Coronary artery (tissue), 2 donors: ENCODE measurements at regions not wholly inside any gene's neighbourhood (a gene's known extent, or its start where the extent isn't known, plus 50 kb on each side); places are given as distances from the start of the nearest gene placed in this dataset.

Experiments
- DNase-seq: peaks from one replicate; pipeline ENCODE4 v3.0.0-alpha.2; 2017; ENCODE audit warnings: low spot score
- H3K27ac ChIP-seq, 2 donors: fragments of 200-600 bp; sonication (generic); one replicate each; pipeline ENCODE4 v1.5.1; 2016 to 2019
- H3K4me3 ChIP-seq: fragments of 200-600 bp; sonication (generic); 2 replicates; pipeline ENCODE4 v1.5.1; 2016; ENCODE audit warnings: mild to moderate bottlenecking, moderate library complexity
- CTCF ChIP-seq: fragments of 200-600 bp; sonication (generic); IDR thresholded peaks from one replicate; pipeline ENCODE4 v1.5.1; 2019; ENCODE audit warnings: antibody characterized with exemption

GRCh38 chr2:41111836-41112627 lies 660.1 kb upstream of the SLC8A1 start:
- Histone ChIP-seq H3K27ac (no peak overlapping the region), H3K4me3 (no peak overlapping the region)
- no peak for DNase-seq
- no peak for TF ChIP-seq CTCF

DNA sequence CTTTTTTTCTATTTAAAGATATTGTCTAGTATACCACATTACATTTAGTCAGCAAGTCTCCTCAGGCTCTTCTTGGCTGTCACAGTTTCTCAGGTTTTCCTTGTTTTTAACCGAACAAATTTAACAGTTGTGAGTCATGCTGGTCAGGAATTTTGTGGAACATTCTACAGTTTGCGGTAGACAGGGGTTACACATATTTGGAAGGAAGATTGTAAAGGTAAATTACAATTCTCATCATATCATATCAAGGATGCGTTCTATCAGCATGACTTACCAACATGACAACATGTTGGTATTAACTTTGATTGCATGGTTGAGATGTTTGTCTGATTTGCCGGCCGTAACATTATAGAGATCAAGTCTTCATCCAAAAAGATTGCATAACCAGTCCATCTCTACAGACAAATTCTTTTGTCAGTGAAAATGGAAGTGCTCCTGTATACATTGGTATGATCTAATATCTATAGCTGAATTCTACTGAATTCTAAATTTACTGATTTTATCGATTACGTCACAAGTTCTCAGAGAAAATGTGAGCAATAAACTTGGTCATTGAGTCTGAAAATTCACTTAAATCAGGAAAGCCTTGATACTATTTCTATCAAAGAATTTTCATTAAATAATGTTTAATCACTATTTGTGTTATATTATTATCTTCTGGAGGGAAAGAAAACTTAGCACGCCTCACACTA lies 664.4 kb upstream of the SLC8A1 start:
- no peak for TF ChIP-seq CTCF
- Histone ChIP-seq H3K4me3 (no peak overlapping the region), H3K27ac (no peak overlapping the region)
- no peak for DNase-seq

DNA sequence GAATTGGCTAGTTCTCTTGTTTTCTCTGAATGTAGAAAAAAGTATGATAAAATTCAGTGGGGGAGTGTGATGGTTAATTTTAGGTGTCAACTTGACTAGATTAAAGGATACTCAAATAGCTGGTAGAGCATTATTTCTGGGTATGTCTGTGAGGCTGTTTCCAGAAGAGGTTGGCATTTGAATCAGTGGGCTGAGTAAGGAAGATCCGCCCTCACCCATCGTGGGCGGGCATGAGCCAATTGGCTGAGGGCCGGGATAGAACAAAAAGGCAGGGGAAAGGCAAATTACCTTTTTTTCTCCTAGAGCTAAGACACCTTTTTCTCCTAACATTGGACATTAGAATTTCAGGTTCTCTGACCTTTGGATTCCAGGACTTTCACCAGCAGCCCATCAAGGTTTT lies 667.6 kb upstream of the SLC8A1 start:
- DNase-seq, result no peak
- Histone ChIP-seq H3K27ac (no peak overlapping the region), H3K4me3 (no peak overlapping the region)
- TF ChIP-seq CTCF, result no peak

DNA sequence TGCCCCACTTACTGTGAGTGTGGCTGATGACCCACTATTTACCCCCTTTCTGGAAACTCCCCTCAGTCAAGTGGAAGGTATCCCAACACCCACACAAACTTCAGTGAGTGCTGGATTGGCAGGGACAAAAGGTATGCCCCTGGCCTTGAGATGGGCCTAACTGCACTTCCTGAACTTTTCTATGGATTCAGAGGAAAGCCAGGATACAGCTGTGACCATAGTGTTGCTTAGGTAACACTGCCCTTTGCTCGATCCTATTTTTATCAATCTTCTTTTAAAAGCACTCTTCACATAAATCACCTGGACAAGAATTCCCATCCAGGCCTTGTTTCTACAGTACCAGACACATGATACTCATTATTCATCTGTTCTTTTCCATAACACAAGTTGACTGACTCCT lies 671.5 kb upstream of the SLC8A1 start:
- Histone ChIP-seq H3K27ac (no peak overlapping the region), H3K4me3 (no peak overlapping the region)
- DNase-seq, result no peak
- no peak for TF ChIP-seq CTCF

DNA sequence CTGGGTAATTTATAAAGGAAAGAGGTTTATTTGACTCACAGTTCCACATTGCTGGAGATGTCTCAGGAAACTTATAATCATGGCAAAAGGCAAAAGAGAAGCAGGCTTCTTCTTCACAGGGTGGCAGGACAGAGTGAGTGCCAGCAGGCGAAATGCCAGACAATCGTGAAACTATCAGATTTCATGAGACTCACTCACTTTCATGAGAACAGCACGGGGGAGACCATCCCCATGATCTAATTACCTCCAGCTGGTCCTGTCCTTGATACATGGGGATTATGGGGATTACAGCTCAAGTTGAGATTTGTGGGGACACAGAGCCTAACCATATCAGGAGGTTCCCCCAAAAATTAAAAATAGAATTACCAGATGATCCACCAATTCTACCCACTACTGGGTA lies 675.5 kb upstream of the SLC8A1 start:
- no peak for TF ChIP-seq CTCF
- H3K4me3 ChIP-seq, result no peak overlapping the region
- H3K27ac ChIP-seq, result no peak overlapping the region
- DNase-seq, result no peak

- Histone ChIP-seq H3K4me3 (no peak overlapping the region), H3K27ac (no peak overlapping the region)
- no peak for TF ChIP-seq CTCF
- no peak for DNase-seq
These were observed 678.1 kb upstream of the SLC8A1 start for GRCh38 chr2:41129988-41130387.

DNA sequence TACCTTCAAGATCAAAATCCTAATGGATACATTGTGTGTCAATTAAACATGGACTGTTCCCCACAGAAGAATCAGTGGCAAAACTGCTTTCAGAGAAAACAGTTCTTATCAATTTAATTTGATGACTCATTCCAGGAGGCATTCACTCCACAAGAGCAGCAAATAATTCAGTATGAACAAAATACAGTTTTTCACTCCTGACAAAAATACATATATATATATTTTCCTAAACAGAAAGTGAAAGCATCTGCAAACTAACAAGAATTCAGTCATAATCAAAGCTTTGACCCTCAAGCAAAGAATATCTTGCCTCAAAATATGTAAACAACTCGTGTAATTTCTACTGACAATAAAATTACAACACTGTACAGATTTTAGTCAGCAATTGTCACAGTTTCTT lies 685.1 kb upstream of the SLC8A1 start:
- no peak for DNase-seq
- Histone ChIP-seq H3K4me3 (no peak overlapping the region), H3K27ac (no peak overlapping the region)
- TF ChIP-seq CTCF, result no peak
